GM23338 (cell line): ENCODE measurements at regions not wholly inside any gene's neighbourhood (a gene's known extent, or its start where the extent isn't known, plus 50 kb on each side); places are given as distances from the start of the nearest gene placed in this dataset.

Experiments used
- ATAC-seq: fragments of 200-7000 bp; cut with Tn5 transposase; 3 replicates; pipeline ENCODE4 v1.9.1; 2020
- DNase-seq: peaks from one replicate; pipeline ENCODE4 v3.0.0-alpha.2; 2015; ENCODE audit warnings: low spot score
- H2AFZ ChIP-seq: fragments of 200-600 bp; sonication (generic); 2 replicates; pipeline ENCODE4 v1.8.0; 2016; ENCODE audit warnings: antibody characterized with exemption, mild to moderate bottlenecking, moderate library complexity
- H3F3A ChIP-seq: fragments of 200-600 bp; sonication (generic); replicated peaks from 2 replicates; pipeline ENCODE4 v1.8.0; 2017; ENCODE audit warnings: antibody characterized with exemption, mixed run types, low read depth
- H3K27ac ChIP-seq: fragments of 200-600 bp; sonication (generic); 2 replicates; pipeline ENCODE4 v1.6.1; 2016; ENCODE audit warnings: low read depth
- H3K27me3 ChIP-seq: fragments of 200-600 bp; sonication (generic); 2 replicates; pipeline ENCODE4 v1.8.0; 2016; ENCODE audit warnings: mild to moderate bottlenecking, mixed run types, moderate library complexity; ENCODE audit not compliant: insufficient read depth
- H3K36me3 ChIP-seq: fragments of 200-600 bp; sonication (generic); 2 replicates; pipeline ENCODE4 v1.8.0; 2016; ENCODE audit warnings: mild to moderate bottlenecking; ENCODE audit not compliant: insufficient read depth
- H3K4me1 ChIP-seq: fragments of 200-600 bp; sonication (generic); 2 replicates; pipeline ENCODE4 v1.8.0; 2016; ENCODE audit warnings: mild to moderate bottlenecking, moderate library complexity; ENCODE audit not compliant: insufficient read depth
- H3K4me2 ChIP-seq: fragments of 200-600 bp; sonication (generic); 2 replicates; pipeline ENCODE4 v1.7.1; 2017; ENCODE audit warnings: mixed run types
- H3K4me3 ChIP-seq: fragments of 200-600 bp; sonication (generic); 2 replicates; pipeline ENCODE4 v1.6.1; 2016; ENCODE audit warnings: mixed run types
- H3K79me2 ChIP-seq: fragments of 200-600 bp; sonication (generic); replicated peaks from 2 replicates; pipeline ENCODE4 v1.8.0; 2017; ENCODE audit warnings: mild to moderate bottlenecking; ENCODE audit not compliant: insufficient read depth
- H3K9me2 ChIP-seq: fragments of 200-600 bp; sonication (generic); 2 replicates; pipeline ENCODE4 v1.8.0; 2017; ENCODE audit not compliant: insufficient read depth
- H4K20me1 ChIP-seq: fragments of 200-600 bp; sonication (generic); replicated peaks from 2 replicates; pipeline ENCODE4 v1.8.0; 2017; ENCODE audit warnings: mild to moderate bottlenecking; ENCODE audit not compliant: insufficient read depth
- H3K27ac Mint-ChIP-seq: 2 replicates; pipeline ENCODE4 v1.8.0; 2020; ENCODE audit warnings: inconsistent platforms, mild to moderate bottlenecking, moderate library complexity, mixed read lengths
- H3K27me3 Mint-ChIP-seq: 3 replicates; pipeline ENCODE4 v1.8.0; 2022; ENCODE audit warnings: low read depth, mild to moderate bottlenecking, moderate library complexity, mixed read lengths, inconsistent platforms; ENCODE audit not compliant: insufficient read depth, poor library complexity
- H3K36me3 Mint-ChIP-seq: 3 replicates; pipeline ENCODE4 v1.8.0; 2021; ENCODE audit warnings: low read depth, mild to moderate bottlenecking, inconsistent platforms, moderate library complexity, mixed read lengths
- H3K4me1 Mint-ChIP-seq: 3 replicates; pipeline ENCODE4 v1.8.0; 2020; ENCODE audit warnings: mild to moderate bottlenecking, inconsistent platforms, mixed read lengths
- H3K4me3 Mint-ChIP-seq: 3 replicates; pipeline ENCODE4 v1.8.0; 2021; ENCODE audit warnings: moderate library complexity, mild to moderate bottlenecking, inconsistent platforms, mixed read lengths
- H3K9me3 Mint-ChIP-seq: 3 replicates; pipeline ENCODE4 v1.8.0; 2020; ENCODE audit warnings: moderate library complexity, mild to moderate bottlenecking, inconsistent platforms, mixed read lengths
- CREB1 ChIP-seq: fragments of 250-450 bp; sonication (Bioruptor Pico); IDR thresholded peaks from 2 replicates; pipeline ENCODE4 v1.5.0; 2020; ENCODE audit warnings: low read depth, mild to moderate bottlenecking, moderate library complexity
- EZH2 ChIP-seq: fragments of 200-600 bp; sonication (generic); IDR thresholded peaks from one replicate; pipeline ENCODE4 v1.8.0; 2017; ENCODE audit warnings: antibody characterized with exemption, mild to moderate bottlenecking, low read depth; ENCODE audit not compliant: unreplicated experiment
- EZH2phosphoT487 ChIP-seq: fragments of 200-600 bp; sonication (generic); IDR thresholded peaks from one replicate; pipeline ENCODE4 v1.8.1; 2018; ENCODE audit warnings: antibody characterized with exemption; ENCODE audit not compliant: unreplicated experiment
- JUNB ChIP-seq: IDR thresholded peaks from one replicate; pipeline ENCODE4 v1.6.1; 2016; ENCODE audit warnings: antibody characterized with exemption; ENCODE audit not compliant: unreplicated experiment
- NANOG ChIP-seq: IDR thresholded peaks from 2 replicates; pipeline ENCODE4 v1.6.1; 2016; ENCODE audit warnings: antibody characterized with exemption, borderline replicate concordance
- POLR2AphosphoS5 ChIP-seq: IDR thresholded peaks from 2 replicates; pipeline ENCODE4 v1.6.1; 2016; ENCODE audit warnings: antibody characterized with exemption, low read depth
- STAT1 ChIP-seq: IDR thresholded peaks from one replicate; pipeline ENCODE4 v1.6.1; 2016; ENCODE audit warnings: antibody characterized with exemption; ENCODE audit not compliant: unreplicated experiment
- ZNF114 ChIP-seq: fragments of 250-450 bp; sonication (Bioruptor Pico); IDR thresholded peaks from 2 replicates; pipeline ENCODE4 v1.5.0; 2020; ENCODE audit warnings: mild to moderate bottlenecking, moderate library complexity
- ZNF331 ChIP-seq: fragments of 250-450 bp; sonication (Bioruptor Pico); IDR thresholded peaks from 2 replicates; pipeline ENCODE4 v1.5.0; 2020; ENCODE audit warnings: low read depth, mild to moderate bottlenecking, moderate library complexity
- TF ChIP-seq, protein P1 (sequence below): fragments of 250-450 bp; sonication (Bioruptor Pico); IDR thresholded peaks from 2 replicates; pipeline ENCODE4 v1.5.0; 2020; ENCODE audit warnings: mild to moderate bottlenecking, moderate library complexity
- TF ChIP-seq, protein P2 (sequence below), 2 experiments: fragments of 200-600 bp in 1 of 2; sonication (generic) in 1 of 2; conservative IDR thresholded peaks; 2 replicates each; pipeline versions ENCODE4 v1.5.1 to v1.6.1; 2016 to 2017; ENCODE audit warnings: antibody characterized with exemption in 2 of 2, low read depth in 2 of 2, mild to moderate bottlenecking in 2 of 2, moderate library complexity in 1 of 2
- TF ChIP-seq, protein P3 (sequence below): IDR thresholded peaks from 2 replicates; pipeline ENCODE4 v1.6.1; 2016; ENCODE audit warnings: antibody characterized with exemption
- TF ChIP-seq, protein P4 (sequence below): IDR thresholded peaks from one replicate; pipeline ENCODE4 v1.6.1; 2018; ENCODE audit warnings: antibody characterized with exemption; ENCODE audit not compliant: unreplicated experiment

DNA sequence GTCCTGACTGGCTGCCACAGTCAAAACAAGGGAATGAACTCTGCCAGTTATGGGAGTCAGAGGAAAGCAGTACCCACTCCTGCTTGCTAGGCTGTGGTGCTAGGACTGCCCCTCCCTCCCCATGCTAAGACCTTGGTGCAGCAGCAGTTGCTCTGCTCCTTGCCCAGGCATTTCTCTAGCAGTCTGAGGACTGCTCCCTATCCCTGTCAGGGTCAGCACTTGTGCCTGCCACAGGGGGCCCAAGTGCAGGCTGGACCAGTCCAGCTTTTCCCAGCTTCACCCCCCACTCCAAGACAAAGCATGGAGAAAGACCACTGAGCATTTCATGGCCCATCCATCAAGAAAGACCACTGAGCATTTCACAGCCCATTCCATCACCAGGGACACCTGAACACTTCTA, 305.8 kb upstream of the CLEC14A start (continued):
- TF ChIP-seq, protein P1, sequence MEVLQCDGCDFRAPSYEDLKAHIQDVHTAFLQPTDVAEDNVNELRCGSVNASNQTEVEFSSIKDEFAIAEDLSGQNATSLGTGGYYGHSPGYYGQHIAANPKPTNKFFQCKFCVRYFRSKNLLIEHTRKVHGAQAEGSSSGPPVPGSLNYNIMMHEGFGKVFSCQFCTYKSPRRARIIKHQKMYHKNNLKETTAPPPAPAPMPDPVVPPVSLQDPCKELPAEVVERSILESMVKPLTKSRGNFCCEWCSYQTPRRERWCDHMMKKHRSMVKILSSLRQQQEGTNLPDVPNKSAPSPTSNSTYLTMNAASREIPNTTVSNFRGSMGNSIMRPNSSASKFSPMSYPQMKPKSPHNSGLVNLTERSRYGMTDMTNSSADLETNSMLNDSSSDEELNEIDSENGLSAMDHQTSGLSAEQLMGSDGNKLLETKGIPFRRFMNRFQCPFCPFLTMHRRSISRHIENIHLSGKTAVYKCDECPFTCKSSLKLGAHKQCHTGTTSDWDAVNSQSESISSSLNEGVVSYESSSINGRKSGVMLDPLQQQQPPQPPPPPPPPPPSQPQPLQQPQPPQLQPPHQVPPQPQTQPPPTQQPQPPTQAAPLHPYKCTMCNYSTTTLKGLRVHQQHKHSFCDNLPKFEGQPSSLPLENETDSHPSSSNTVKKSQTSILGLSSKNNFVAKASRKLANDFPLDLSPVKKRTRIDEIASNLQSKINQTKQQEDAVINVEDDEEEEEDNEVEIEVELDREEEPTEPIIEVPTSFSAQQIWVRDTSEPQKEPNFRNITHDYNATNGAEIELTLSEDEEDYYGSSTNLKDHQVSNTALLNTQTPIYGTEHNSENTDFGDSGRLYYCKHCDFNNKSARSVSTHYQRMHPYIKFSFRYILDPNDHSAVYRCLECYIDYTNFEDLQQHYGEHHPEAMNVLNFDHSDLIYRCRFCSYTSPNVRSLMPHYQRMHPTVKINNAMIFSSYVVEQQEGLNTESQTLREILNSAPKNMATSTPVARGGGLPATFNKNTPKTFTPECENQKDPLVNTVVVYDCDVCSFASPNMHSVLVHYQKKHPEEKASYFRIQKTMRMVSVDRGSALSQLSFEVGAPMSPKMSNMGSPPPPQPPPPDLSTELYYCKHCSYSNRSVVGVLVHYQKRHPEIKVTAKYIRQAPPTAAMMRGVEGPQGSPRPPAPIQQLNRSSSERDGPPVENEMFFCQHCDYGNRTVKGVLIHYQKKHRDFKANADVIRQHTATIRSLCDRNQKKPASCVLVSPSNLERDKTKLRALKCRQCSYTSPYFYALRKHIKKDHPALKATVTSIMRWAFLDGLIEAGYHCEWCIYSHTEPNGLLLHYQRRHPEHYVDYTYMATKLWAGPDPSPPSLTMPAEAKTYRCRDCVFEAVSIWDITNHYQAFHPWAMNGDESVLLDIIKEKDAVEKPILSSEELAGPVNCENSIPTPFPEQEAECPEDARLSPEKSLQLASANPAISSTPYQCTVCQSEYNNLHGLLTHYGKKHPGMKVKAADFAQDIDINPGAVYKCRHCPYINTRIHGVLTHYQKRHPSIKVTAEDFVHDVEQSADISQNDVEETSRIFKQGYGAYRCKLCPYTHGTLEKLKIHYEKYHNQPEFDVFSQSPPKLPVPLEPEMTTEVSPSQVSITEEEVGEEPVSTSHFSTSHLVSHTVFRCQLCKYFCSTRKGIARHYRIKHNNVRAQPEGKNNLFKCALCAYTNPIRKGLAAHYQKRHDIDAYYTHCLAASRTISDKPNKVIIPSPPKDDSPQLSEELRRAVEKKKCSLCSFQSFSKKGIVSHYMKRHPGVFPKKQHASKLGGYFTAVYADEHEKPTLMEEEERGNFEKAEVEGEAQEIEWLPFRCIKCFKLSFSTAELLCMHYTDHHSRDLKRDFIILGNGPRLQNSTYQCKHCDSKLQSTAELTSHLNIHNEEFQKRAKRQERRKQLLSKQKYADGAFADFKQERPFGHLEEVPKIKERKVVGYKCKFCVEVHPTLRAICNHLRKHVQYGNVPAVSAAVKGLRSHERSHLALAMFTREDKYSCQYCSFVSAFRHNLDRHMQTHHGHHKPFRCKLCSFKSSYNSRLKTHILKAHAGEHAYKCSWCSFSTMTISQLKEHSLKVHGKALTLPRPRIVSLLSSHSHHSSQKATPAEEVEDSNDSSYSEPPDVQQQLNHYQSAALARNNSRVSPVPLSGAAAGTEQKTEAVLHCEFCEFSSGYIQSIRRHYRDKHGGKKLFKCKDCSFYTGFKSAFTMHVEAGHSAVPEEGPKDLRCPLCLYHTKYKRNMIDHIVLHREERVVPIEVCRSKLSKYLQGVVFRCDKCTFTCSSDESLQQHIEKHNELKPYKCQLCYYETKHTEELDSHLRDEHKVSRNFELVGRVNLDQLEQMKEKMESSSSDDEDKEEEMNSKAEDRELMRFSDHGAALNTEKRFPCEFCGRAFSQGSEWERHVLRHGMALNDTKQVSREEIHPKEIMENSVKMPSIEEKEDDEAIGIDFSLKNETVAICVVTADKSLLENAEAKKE (CRISPR knock-in tag): no peak

DNA sequence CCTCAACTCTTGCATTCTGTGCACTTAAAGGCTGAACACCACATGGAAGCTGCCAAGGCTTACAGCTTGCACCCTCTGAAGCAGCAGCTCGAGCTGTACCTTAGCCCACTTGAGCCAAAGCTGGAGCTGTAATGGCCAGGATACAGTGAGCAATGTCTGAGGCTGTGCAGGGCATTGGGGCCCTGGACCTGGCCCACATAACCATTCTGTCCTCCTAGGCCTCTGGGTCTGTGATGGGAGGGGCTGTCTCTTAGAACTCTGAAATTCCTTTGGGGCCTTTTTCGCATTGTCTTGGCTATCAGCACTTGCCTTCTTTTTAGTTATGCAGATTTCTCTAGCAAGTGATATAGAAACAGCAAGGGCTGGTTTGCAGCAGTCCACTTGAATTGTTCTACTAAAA, 303.8 kb upstream of the CLEC14A start:
- Histone ChIP-seq H3K27ac (no peak overlapping the region), H3K36me3 (peaks cover 14% of the 10 kb centered on the region; the same call in 1 of the 2 replicates), H3K4me1 (no peaks in the 10 kb centered on the region), H3K4me2 (no peak overlapping the region), H4K20me1 (no peaks in the 10 kb centered on the region), H3K27me3 (no peaks in the 10 kb centered on the region), H3K79me2 (no peaks in the 10 kb centered on the region), H3K9me2 (0 out of 2 replicates have a peak, but pooled peaks cover 3% of the 10 kb centered on the region), H3K4me3 (no peak overlapping the region), H3F3A (no peaks in the 10 kb centered on the region), H2AFZ (no peak overlapping the region)
- H3K4me3 Mint-ChIP-seq: no peak overlapping the region
- H3K27ac Mint-ChIP-seq: no peak overlapping the region
- no peak for DNase-seq
- H3K36me3 Mint-ChIP-seq: peaks cover 30% of the 10 kb centered on the region
- peaks cover 48% of the 10 kb centered on the region for H3K9me3 Mint-ChIP-seq
- no peaks in the 10 kb centered on the region for H3K27me3 Mint-ChIP-seq
- H3K4me1 Mint-ChIP-seq: no peaks in the 10 kb centered on the region; the same call in 2 of the 3 replicates
- ATAC-seq: no peak
- TF ChIP-seq, protein P2, sequence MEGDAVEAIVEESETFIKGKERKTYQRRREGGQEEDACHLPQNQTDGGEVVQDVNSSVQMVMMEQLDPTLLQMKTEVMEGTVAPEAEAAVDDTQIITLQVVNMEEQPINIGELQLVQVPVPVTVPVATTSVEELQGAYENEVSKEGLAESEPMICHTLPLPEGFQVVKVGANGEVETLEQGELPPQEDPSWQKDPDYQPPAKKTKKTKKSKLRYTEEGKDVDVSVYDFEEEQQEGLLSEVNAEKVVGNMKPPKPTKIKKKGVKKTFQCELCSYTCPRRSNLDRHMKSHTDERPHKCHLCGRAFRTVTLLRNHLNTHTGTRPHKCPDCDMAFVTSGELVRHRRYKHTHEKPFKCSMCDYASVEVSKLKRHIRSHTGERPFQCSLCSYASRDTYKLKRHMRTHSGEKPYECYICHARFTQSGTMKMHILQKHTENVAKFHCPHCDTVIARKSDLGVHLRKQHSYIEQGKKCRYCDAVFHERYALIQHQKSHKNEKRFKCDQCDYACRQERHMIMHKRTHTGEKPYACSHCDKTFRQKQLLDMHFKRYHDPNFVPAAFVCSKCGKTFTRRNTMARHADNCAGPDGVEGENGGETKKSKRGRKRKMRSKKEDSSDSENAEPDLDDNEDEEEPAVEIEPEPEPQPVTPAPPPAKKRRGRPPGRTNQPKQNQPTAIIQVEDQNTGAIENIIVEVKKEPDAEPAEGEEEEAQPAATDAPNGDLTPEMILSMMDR (conservative IDR thresholded peaks at IDR 0.05; ENCODE audit: low read depth in 2 of 2): no peak
- TF ChIP-seq EZH2phosphoT487 (no peak), CREB1 (no peak), EZH2 (no peak), NANOG (no peak), STAT1 (no peak), ZNF331 (CRISPR knock-in tag) (no peak), POLR2AphosphoS5 (no peak), JUNB (no peak), ZNF114 (CRISPR knock-in tag) (no peak)
- TF ChIP-seq, protein P3, sequence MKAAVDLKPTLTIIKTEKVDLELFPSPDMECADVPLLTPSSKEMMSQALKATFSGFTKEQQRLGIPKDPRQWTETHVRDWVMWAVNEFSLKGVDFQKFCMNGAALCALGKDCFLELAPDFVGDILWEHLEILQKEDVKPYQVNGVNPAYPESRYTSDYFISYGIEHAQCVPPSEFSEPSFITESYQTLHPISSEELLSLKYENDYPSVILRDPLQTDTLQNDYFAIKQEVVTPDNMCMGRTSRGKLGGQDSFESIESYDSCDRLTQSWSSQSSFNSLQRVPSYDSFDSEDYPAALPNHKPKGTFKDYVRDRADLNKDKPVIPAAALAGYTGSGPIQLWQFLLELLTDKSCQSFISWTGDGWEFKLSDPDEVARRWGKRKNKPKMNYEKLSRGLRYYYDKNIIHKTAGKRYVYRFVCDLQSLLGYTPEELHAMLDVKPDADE: no peak
- TF ChIP-seq, protein P4, sequence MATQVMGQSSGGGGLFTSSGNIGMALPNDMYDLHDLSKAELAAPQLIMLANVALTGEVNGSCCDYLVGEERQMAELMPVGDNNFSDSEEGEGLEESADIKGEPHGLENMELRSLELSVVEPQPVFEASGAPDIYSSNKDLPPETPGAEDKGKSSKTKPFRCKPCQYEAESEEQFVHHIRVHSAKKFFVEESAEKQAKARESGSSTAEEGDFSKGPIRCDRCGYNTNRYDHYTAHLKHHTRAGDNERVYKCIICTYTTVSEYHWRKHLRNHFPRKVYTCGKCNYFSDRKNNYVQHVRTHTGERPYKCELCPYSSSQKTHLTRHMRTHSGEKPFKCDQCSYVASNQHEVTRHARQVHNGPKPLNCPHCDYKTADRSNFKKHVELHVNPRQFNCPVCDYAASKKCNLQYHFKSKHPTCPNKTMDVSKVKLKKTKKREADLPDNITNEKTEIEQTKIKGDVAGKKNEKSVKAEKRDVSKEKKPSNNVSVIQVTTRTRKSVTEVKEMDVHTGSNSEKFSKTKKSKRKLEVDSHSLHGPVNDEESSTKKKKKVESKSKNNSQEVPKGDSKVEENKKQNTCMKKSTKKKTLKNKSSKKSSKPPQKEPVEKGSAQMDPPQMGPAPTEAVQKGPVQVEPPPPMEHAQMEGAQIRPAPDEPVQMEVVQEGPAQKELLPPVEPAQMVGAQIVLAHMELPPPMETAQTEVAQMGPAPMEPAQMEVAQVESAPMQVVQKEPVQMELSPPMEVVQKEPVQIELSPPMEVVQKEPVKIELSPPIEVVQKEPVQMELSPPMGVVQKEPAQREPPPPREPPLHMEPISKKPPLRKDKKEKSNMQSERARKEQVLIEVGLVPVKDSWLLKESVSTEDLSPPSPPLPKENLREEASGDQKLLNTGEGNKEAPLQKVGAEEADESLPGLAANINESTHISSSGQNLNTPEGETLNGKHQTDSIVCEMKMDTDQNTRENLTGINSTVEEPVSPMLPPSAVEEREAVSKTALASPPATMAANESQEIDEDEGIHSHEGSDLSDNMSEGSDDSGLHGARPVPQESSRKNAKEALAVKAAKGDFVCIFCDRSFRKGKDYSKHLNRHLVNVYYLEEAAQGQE: no peak
